Adrenal gland (tissue), 9 donors: ENCODE measurements at regions not wholly inside any gene's neighbourhood (a gene's known extent, or its start where the extent isn't known, plus 50 kb on each side); places are given as distances from the start of the nearest gene placed in this dataset.

Experiments
- DNase-seq, 7 donors: peaks; one replicate each; pipeline ENCODE4 v3.0.0-alpha.2; 2019 to 2020
- H3K27ac ChIP-seq, 5 donors: fragments of 200-600 bp; sonication (generic) in 4 of 5; 1 replicate in 3 of 5; 2 replicates in 2 of 5; pipeline versions ENCODE4 v1.5.1 to v1.8.0; 2016 to 2020; ENCODE audit warnings: mild to moderate bottlenecking in 1 of 5
- H3K27me3 ChIP-seq: fragments of 200-600 bp; 2 replicates; pipeline ENCODE4 v1.8.0; 2021
- H3K36me3 ChIP-seq, 2 donors: fragments of 200-600 bp; replicated peaks in 1 of 2; 1 replicate in 1 of 2; 2 replicates in 1 of 2; pipeline versions ENCODE4 v1.5.1 to v1.8.0; 2018 to 2022
- H3K4me1 ChIP-seq, 2 donors: fragments of 200-600 bp; replicated peaks in 1 of 2; 1 replicate in 1 of 2; 2 replicates in 1 of 2; pipeline versions ENCODE4 v1.5.1 to v1.8.0; 2018 to 2021
- H3K4me3 ChIP-seq, 4 donors: fragments of 200-600 bp; sonication (generic) in 3 of 4; one replicate each; pipeline ENCODE4 v1.5.1; 2016 to 2018
- H3K9me3 ChIP-seq, 3 donors: fragments of 200-600 bp; sonication (generic) in 1 of 3; replicated peaks in 1 of 3; 1 replicate in 2 of 3; 2 replicates in 1 of 3; pipeline versions ENCODE4 v1.5.1 to v1.8.0; 2016 to 2021
- CTCF ChIP-seq, 6 experiments: fragments of 450-650 bp in 4 of 6; fragments of 200-600 bp in 2 of 6; sonication (generic) in 1 of 6; IDR thresholded peaks; 1 replicate in 5 of 6; 2 replicates in 1 of 6; pipeline versions ENCODE4 v1.5.1 to v1.8.0; 2016 to 2021; ENCODE audit warnings: antibody characterized with exemption in 6 of 6, mild to moderate bottlenecking in 2 of 6, moderate library complexity in 1 of 6
- POLR2A ChIP-seq, 2 donors: fragments of 450-650 bp; IDR thresholded peaks; one replicate each; pipeline ENCODE4 v1.6.1; 2017; ENCODE audit warnings: antibody characterized with exemption in 2 of 2, mild to moderate bottlenecking in 2 of 2, moderate library complexity in 1 of 2
- WGBS, 4 donors: extraction: QIAGEN DNeasy Blood & Tissue Kit in 2 of 4; methylation state at CpG; one replicate each; pipeline versions ENCODE4 v1.1.5 to v1.1.7; 2013 to 2017; 5-methylcytosine and 5-hydroxymethylcytosine counted together
- intact Hi-C, 2 donors: fragments of 100-400 bp; cut with DNase I; formaldehyde crosslinking; loops; one replicate each; pipeline versions ENCODE4 v1.14.1 to v1.15.0; 2022 to 2023
- donor health status: healthy with polysubstance abuse.
- donor health status: Bipolar disorder and iron deficiency.
- donor health status: DM: yes; HTN: yes; CAD: no.
- donor health status: DM: no; HTN: no; CAD: no.
- donor health status: DM: no; HTN: no; CAD: no.

GRCh38 chrX:20399728-20400414 lies 133.2 kb upstream of the RPS6KA3 start:
- TF ChIP-seq POLR2A (IDR thresholded peaks at IDR 0.05) (no peak), CTCF (IDR thresholded peaks at IDR 0.05) (no peak)
- no peak overlapping the region for H3K4me3 ChIP-seq
- intact Hi-C loops, result no loop called here
- H3K27ac ChIP-seq, result no peak overlapping the region
- no peaks in the 10 kb centered on the region for H3K9me3 ChIP-seq
- H3K4me1 ChIP-seq, result no peaks in the 10 kb centered on the region
- H3K36me3 ChIP-seq, result no peaks in the 10 kb centered on the region
- no peak for DNase-seq
- peaks cover 26% of the 10 kb centered on the region for H3K27me3 ChIP-seq
- 82 to 91% (median 85%) methylated on average over 2 of the region's 2 CpGs for WGBS, 4 donors

- TF ChIP-seq CTCF (IDR thresholded peaks at IDR 0.05) (no peak), POLR2A (IDR thresholded peaks at IDR 0.05) (no peak)
- no peaks in the 10 kb centered on the region for H3K36me3 ChIP-seq
- no peaks in the 10 kb centered on the region for H3K4me1 ChIP-seq
- intact Hi-C loops, result no loop called here
- H3K4me3 ChIP-seq, result no peak overlapping the region
- H3K27ac ChIP-seq, result no peak overlapping the region
- no peak for DNase-seq
- WGBS, 4 donors, result 36 to 65% (median 59%) methylated on average over 2 of the region's 2 CpGs
- peaks cover 34% of the 10 kb centered on the region for H3K27me3 ChIP-seq
- no peaks in the 10 kb centered on the region for H3K9me3 ChIP-seq
Observed at GRCh38 chrX:20397587-20397986, 130.9 kb upstream of the RPS6KA3 start.

GRCh38 chrX:20394451-20394850 lies 127.7 kb upstream of the RPS6KA3 start:
- H3K9me3 ChIP-seq, result no peaks in the 10 kb centered on the region
- no peak overlapping the region for H3K27ac ChIP-seq
- no peaks in the 10 kb centered on the region for H3K36me3 ChIP-seq
- no peak for TF ChIP-seq POLR2A (IDR thresholded peaks at IDR 0.05)
- no peaks in the 10 kb centered on the region for H3K4me1 ChIP-seq
- DNase-seq, result no peak
- peaks cover 25% of the 10 kb centered on the region for H3K27me3 ChIP-seq
- intact Hi-C loops, result no loop called here
- 71 to 86% (median 78%) methylated on average over 4 of the region's 4 CpGs for WGBS, 4 donors
- H3K4me3 ChIP-seq, result no peak overlapping the region

GRCh38 chrX:20393944-20394343 lies 127.2 kb upstream of the RPS6KA3 start:
- TF ChIP-seq POLR2A (IDR thresholded peaks at IDR 0.05) (no peak), CTCF (IDR thresholded peaks at IDR 0.05) (no peak)
- H3K36me3 ChIP-seq, result no peaks in the 10 kb centered on the region
- intact Hi-C loops, result no loop called here
- no peak overlapping the region for H3K4me3 ChIP-seq
- no peak for DNase-seq
- H3K27me3 ChIP-seq, result peaks cover 25% of the 10 kb centered on the region
- no peaks in the 10 kb centered on the region for H3K4me1 ChIP-seq
- no peak overlapping the region for H3K27ac ChIP-seq
- 60 to 87% (median 76%) methylated on average over 1 of the region's 1 CpG for WGBS, 4 donors
- no peaks in the 10 kb centered on the region for H3K9me3 ChIP-seq

- intact Hi-C loops, result no loop called here
- Histone ChIP-seq H3K36me3 (no peaks in the 10 kb centered on the region), H3K27me3 (no peaks in the 10 kb centered on the region), H3K27ac (no peak overlapping the region), H3K4me3 (no peak overlapping the region), H3K9me3 (no peaks in the 10 kb centered on the region), H3K4me1 (no peaks in the 10 kb centered on the region)
- DNase-seq, result no peak
- 45 to 52% (median 48%) methylated on average over 5 of the region's 5 CpGs for WGBS, 4 donors
- TF ChIP-seq CTCF (IDR thresholded peaks at IDR 0.05), result no peak
- TF ChIP-seq POLR2A (IDR thresholded peaks at IDR 0.05), result no peak
Observed at GRCh38 chrX:20388594-20388993, 121.9 kb upstream of the RPS6KA3 start.
